Pancreas (tissue), 10 donors: ENCODE measurements at regions not wholly inside any gene's neighbourhood (a gene's known extent, or its start where the extent isn't known, plus 50 kb on each side); places are given as distances from the start of the nearest gene placed in this dataset.

Experiments
- ATAC-seq, 4 donors: fragments of 200-7000 bp; cut with Tn5 transposase; one replicate each; pipeline versions ENCODE4 v1.8.0 to v1.9.1; 2020; ENCODE audit warnings: mild to moderate bottlenecking in 4 of 4, moderate library complexity in 4 of 4
- DNase-seq, 6 donors: peaks; one replicate each; pipeline ENCODE4 v3.0.0-alpha.2; 2020
- FAIRE-seq: peaks from 2 replicates; lab custom pipeline; 2012; peaks lifted over from hg19 to GRCh38; lab: Jason Lieb, UNC
- H3K27ac ChIP-seq, 4 donors: fragments of 200-600 bp; sonication (generic); 1 replicate in 3 of 4; 2 replicates in 1 of 4; pipeline versions ENCODE4 v1.5.0 to v1.8.0; 2020
- H3K27me3 ChIP-seq, 4 donors: fragments of 200-600 bp; one replicate each; pipeline ENCODE4 v1.8.0; 2021
- H3K36me3 ChIP-seq, 3 donors: fragments of 200-600 bp; sonication (generic) in 1 of 3; one replicate each; pipeline versions ENCODE4 v1.5.0 to v1.8.0; 2020 to 2021
- H3K4me1 ChIP-seq, 3 donors: fragments of 200-600 bp; one replicate each; pipeline ENCODE4 v1.8.0; 2021
- H3K4me3 ChIP-seq, 4 donors: fragments of 200-600 bp; sonication (generic) in 2 of 4; one replicate each; pipeline versions ENCODE4 v1.5.0 to v1.8.0; 2020 to 2021
- H3K9me3 ChIP-seq, 4 donors: fragments of 200-600 bp; one replicate each; pipeline ENCODE4 v1.8.0; 2021
- CTCF ChIP-seq, 4 donors: fragments of 200-600 bp; sonication (generic) in 3 of 4; IDR thresholded peaks; one replicate each; pipeline versions ENCODE4 v1.5.0 to v1.8.0; 2021; ENCODE audit warnings: antibody characterized with exemption in 4 of 4
- WGBS, 2 donors: extraction: QIAGEN DNeasy Blood & Tissue Kit; methylation state at CpG; one replicate each; pipeline ENCODE4 v1.1.7; 2013; 5-methylcytosine and 5-hydroxymethylcytosine counted together
- intact Hi-C, 3 donors: fragments of 100-400 bp; cut with DNase I; formaldehyde crosslinking; loops; one replicate each; pipeline versions ENCODE4 v1.11.1 to v1.14.2; 2022
- donor health status: healthy with polysubstance abuse.
- donor health status: DM: no; HTN: no; CAD: no; lungs with moderate emphysema.
- donor health status: DM: no; HTN: no; CAD: no.
- donor health status: control.
- donor health status: control.
- donor health status: Bipolar disorder and iron deficiency.
- donor health status: DM: yes; HTN: yes; CAD: no.
- donor health status: DM: no; HTN: no; CAD: no.
- donor health status: DM: no; HTN: no; CAD: no.
- donor health status: DM: yes; HTN: yes; CAD: no.

GRCh38 chr2:171608168-171608567 is 79.1 kb upstream of the DYNC1I2 start:
- 73 to 95% methylated on average over 2 of the region's 2 CpGs for WGBS, 2 donors

GRCh38 chr2:171610824-171611223 is 76.4 kb upstream of the DYNC1I2 start:
- 78 to 80% methylated on average over 6 of the region's 6 CpGs for WGBS, 2 donors
- no peaks in the 10 kb centered on the region for H3K4me1 ChIP-seq
- intact Hi-C loops: no loop called here
- no peak overlapping the region for H3K4me3 ChIP-seq
- ATAC-seq (no peak), DNase-seq (no peak), FAIRE-seq (no peak)
- H3K9me3 ChIP-seq: no peaks in the 10 kb centered on the region
- TF ChIP-seq CTCF (IDR thresholded peaks at IDR 0.05): no peak
- H3K36me3 ChIP-seq: no peaks in the 10 kb centered on the region
- H3K27ac ChIP-seq: no peak overlapping the region
- H3K27me3 ChIP-seq: no peaks in the 10 kb centered on the region

More at GRCh38 chr2:171608168-171608567, 79.1 kb upstream of the DYNC1I2 start:
- no peak for TF ChIP-seq CTCF (IDR thresholded peaks at IDR 0.05)
- no peak overlapping the region for H3K4me3 ChIP-seq
- FAIRE-seq (no peak), ATAC-seq (no peak), DNase-seq (no peak)
- H3K27ac ChIP-seq: no peak overlapping the region
- H3K9me3 ChIP-seq: no peaks in the 10 kb centered on the region
- no peaks in the 10 kb centered on the region for H3K4me1 ChIP-seq
- H3K36me3 ChIP-seq: no peaks in the 10 kb centered on the region
- intact Hi-C loops: loop anchor here in 1 of 3 donors (10.0 kb wide), 1 partner anchor 187 kb away; no protein-coding TSS in a partner anchor
- no peaks in the 10 kb centered on the region for H3K27me3 ChIP-seq

GRCh38 chr2:171615069-171615468 is 72.2 kb upstream of the DYNC1I2 start:
- WGBS, 2 donors: 78 to 90% methylated on average over 1 of the region's 1 CpG
- TF ChIP-seq CTCF (IDR thresholded peaks at IDR 0.05): no peak
- H3K9me3 ChIP-seq: no peaks in the 10 kb centered on the region
- FAIRE-seq (no peak), ATAC-seq (no peak), DNase-seq (no peak)
- no peaks in the 10 kb centered on the region for H3K27me3 ChIP-seq
- H3K36me3 ChIP-seq: no peaks in the 10 kb centered on the region
- H3K27ac ChIP-seq: no peak overlapping the region
- no peak overlapping the region for H3K4me3 ChIP-seq
- intact Hi-C loops: no loop called here
- H3K4me1 ChIP-seq: no peaks in the 10 kb centered on the region

- no peak for TF ChIP-seq CTCF (IDR thresholded peaks at IDR 0.05)
- 60 to 79% methylated on average over 2 of the region's 2 CpGs for WGBS, 2 donors
- Histone ChIP-seq H3K4me1 (no peaks in the 10 kb centered on the region), H3K4me3 (no peak overlapping the region), H3K27ac (no peak overlapping the region), H3K27me3 (no peaks in the 10 kb centered on the region), H3K36me3 (no peaks in the 10 kb centered on the region), H3K9me3 (no peaks in the 10 kb centered on the region)
- ATAC-seq (no peak), DNase-seq (no peak), FAIRE-seq (no peak)
- intact Hi-C loops: no loop called here
Observed at GRCh38 chr2:171617981-171618380, 69.3 kb upstream of the DYNC1I2 start.

GRCh38 chr2:171625006-171625405 is 62.3 kb upstream of the DYNC1I2 start:
- no peak for TF ChIP-seq CTCF (IDR thresholded peaks at IDR 0.05)
- 57 to 76% methylated on average over 2 of the region's 2 CpGs for WGBS, 2 donors
- Histone ChIP-seq H3K4me1 (no peaks in the 10 kb centered on the region), H3K27me3 (no peaks in the 10 kb centered on the region), H3K9me3 (no peaks in the 10 kb centered on the region), H3K27ac (no peak overlapping the region), H3K36me3 (no peaks in the 10 kb centered on the region), H3K4me3 (no peak overlapping the region)
- ATAC-seq: no peak
- no peak for FAIRE-seq
- intact Hi-C loops: no loop called here
- DNase-seq: no peak
